ENCODE measurements at regions not wholly inside any gene's neighbourhood (a gene's known extent, or its start where the extent isn't known, plus 50 kb on each side); places are given as distances from the start of the nearest gene placed in this dataset.

DNA sequence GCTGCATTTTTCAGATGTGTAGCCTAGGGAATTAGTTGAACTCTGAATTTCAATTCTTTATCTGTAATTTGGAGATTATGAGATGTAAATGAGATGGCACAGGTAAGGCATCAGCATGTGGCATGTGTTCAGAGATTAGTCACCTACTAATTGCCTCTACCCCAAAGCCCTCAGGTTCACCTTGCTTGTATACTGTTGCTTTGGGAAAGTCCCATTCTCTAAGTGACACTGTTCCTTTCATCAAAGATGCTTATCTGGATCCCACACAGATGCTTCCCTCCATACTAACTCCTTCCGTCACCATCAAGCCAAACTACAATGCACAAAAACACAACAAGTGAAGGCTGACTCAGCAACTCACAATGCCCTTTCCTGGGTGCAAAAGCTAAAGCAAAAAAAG is 143.7 kb downstream of the LRATD1 start:
- Histone ChIP-seq H3K79me2 (ENCODE audit: control insufficient read depth in 1 of 2, insufficient read depth in 2 of 2, low read length in 2 of 2) (no peaks in the 10 kb centered on the region), H3K56ac (replicated peaks; ENCODE audit: insufficient read length, low read depth, low read length) (no peak overlapping the region), H4K5ac (ENCODE audit: insufficient read length, low read depth, low read length) (no peak overlapping the region), H3K27me3 (replicated peaks in 1 of 4; ENCODE audit: control insufficient read depth in 3 of 4, extremely low read depth in 1 of 4, insufficient read depth in 3 of 4, low read length in 3 of 4) (no peaks in the 10 kb centered on the region), H2AFZ (ENCODE audit: low read length) (no peak overlapping the region), H4K91ac (replicated peaks; ENCODE audit: insufficient read length, low read length) (no peak overlapping the region), H2BK12ac (ENCODE audit: low read depth, low read length) (no peak overlapping the region), H3K79me1 (ENCODE audit: low read depth, low read length) (no peaks in the 10 kb centered on the region), H2BK15ac (ENCODE audit: low read length) (no peak overlapping the region), H2AK5ac (ENCODE audit: low read depth, low read length) (no peak overlapping the region), H3K9me3 (ENCODE audit: insufficient read depth in 2 of 2, low read depth in 1 of 2, low read length in 1 of 2) (no peaks in the 10 kb centered on the region), H3K4ac (replicated peaks; ENCODE audit: insufficient read length, low read depth, low read length) (no peak overlapping the region), H3K4me1 (replicated peaks in 1 of 4; ENCODE audit: control insufficient read depth in 3 of 4, insufficient read depth in 4 of 4, low read length in 3 of 4) (no peaks in the 10 kb centered on the region), H3K14ac (ENCODE audit: insufficient read length) (no peak overlapping the region), H3K4me2 (ENCODE audit: insufficient read depth in 1 of 2, low read depth in 2 of 2, low read length in 2 of 2) (no peak overlapping the region), H3K9ac (replicated peaks in 1 of 4; ENCODE audit: extremely low read depth in 1 of 4, low read depth in 3 of 4, low read length in 3 of 4) (no peak overlapping the region), H2BK5ac (ENCODE audit: low read depth, low read length) (no peak overlapping the region), H4K20me1 (replicated peaks in 1 of 2; ENCODE audit: control insufficient read depth in 1 of 2, insufficient read depth in 2 of 2, low read length in 2 of 2) (no peaks in the 10 kb centered on the region), H2BK120ac (replicated peaks; ENCODE audit: low read depth, low read length) (no peak overlapping the region), H3K36me3 (ENCODE audit: control insufficient read depth in 2 of 4, insufficient read depth in 4 of 4, low read length in 3 of 4) (no peaks in the 10 kb centered on the region), H3K23me2 (ENCODE audit: low read depth, low read length) (no peaks in the 10 kb centered on the region), H3K27ac (ENCODE audit: low read depth, low read length) (no peak overlapping the region), H2BK20ac (ENCODE audit: low read length) (no peak overlapping the region), H3K23ac (ENCODE audit: insufficient read length) (no peak overlapping the region), H4K8ac (ENCODE audit: extremely low read depth, insufficient read depth, low read length) (no peak overlapping the region), H3K4me3 (ENCODE audit: extremely low read depth in 1 of 4, insufficient read depth in 2 of 4, low read depth in 3 of 4, low read length in 4 of 4) (no peak overlapping the region), H3K18ac (ENCODE audit: extremely low read depth, low read length) (no peak overlapping the region)
- TF ChIP-seq CEBPB (IDR thresholded peaks at IDR 0.05; ENCODE audit: low read depth, low read length): no peak
- TF ChIP-seq JUND (IDR thresholded peaks at IDR 0.05; ENCODE audit: low read length): no peak
- TF ChIP-seq RXRA (IDR thresholded peaks at IDR 0.05; ENCODE audit: insufficient read depth, low read depth, low read length): no peak
- no peak for TF ChIP-seq RNF2 (IDR thresholded peaks at IDR 0.05; ENCODE audit: borderline replicate concordance, low read depth, low read length, missing control alignments, poor library complexity, severe bottlenecking)
- TF ChIP-seq ATF3 (IDR thresholded peaks at IDR 0.05; ENCODE audit: insufficient read depth, low read depth, low read length): no peak
- TF ChIP-seq BACH1 (IDR thresholded peaks at IDR 0.05; ENCODE audit: low read length): no peak
- TF ChIP-seq ASH2L (IDR thresholded peaks at IDR 0.05; ENCODE audit: low read length): no peak
- no peak for TF ChIP-seq CHD2 (IDR thresholded peaks at IDR 0.05; ENCODE audit: low read length)
- no peak for TF ChIP-seq POLR2A (IDR thresholded peaks at IDR 0.05; ENCODE audit: control extremely low read depth in 1 of 2, low read depth in 2 of 2, low read length in 2 of 2)
- TF ChIP-seq KDM1A (IDR thresholded peaks at IDR 0.05; ENCODE audit: borderline replicate concordance, low read length): no peak
- no peak for TF ChIP-seq KDM4A (IDR thresholded peaks at IDR 0.05; ENCODE audit: low read depth, low read length, severe bottlenecking)
- no peak for TF ChIP-seq MAFK (IDR thresholded peaks at IDR 0.05; ENCODE audit: low read depth, low read length)
- TF ChIP-seq, protein P1, sequence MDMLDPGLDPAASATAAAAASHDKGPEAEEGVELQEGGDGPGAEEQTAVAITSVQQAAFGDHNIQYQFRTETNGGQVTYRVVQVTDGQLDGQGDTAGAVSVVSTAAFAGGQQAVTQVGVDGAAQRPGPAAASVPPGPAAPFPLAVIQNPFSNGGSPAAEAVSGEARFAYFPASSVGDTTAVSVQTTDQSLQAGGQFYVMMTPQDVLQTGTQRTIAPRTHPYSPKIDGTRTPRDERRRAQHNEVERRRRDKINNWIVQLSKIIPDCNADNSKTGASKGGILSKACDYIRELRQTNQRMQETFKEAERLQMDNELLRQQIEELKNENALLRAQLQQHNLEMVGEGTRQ (IDR thresholded peaks at IDR 0.05; ENCODE audit: low read length): no peak
- no peak for TF ChIP-seq SIN3A (conservative IDR thresholded peaks at IDR 0.05 in 1 of 2, IDR thresholded peaks at IDR 0.05 in 1 of 2; ENCODE audit: low read depth in 1 of 2, low read length in 2 of 2)
- 25% methylated on average over 1 of the region's 1 CpG; no CpG with 5 or more reads in 1 of the 2 experiments for WGBS, 2 experiments (ENCODE audit: extremely low coverage in 1 of 2, insufficient coverage in 1 of 2, insufficient read length in 1 of 2, insufficient replicate concordance in 2 of 2, low coverage in 1 of 2, low lambda C conversion rate in 2 of 2, missing lambda C conversion rate in 1 of 2)
- FAIRE-seq (no peak), DNase-seq (ENCODE audit: low read depth in 1 of 2, low spot score in 2 of 2) (no peak)
- ChIA-PET CTCF (ENCODE audit: partially characterized antibody) (no interaction called here), POLR2A (ENCODE audit: partially characterized antibody) (no interaction called here)
